A673 (cell line): ENCODE measurements at regions not wholly inside any gene's neighbourhood (a gene's known extent, or its start where the extent isn't known, plus 50 kb on each side); places are given as distances from the start of the nearest gene placed in this dataset.

ENCODE experiments used
- CTCF ChIP-seq: fragments of 300-800, 200-600 bp; sonication (generic); conservative IDR thresholded peaks from 2 replicates; pipeline ENCODE4 v1.5.1; 2017; ENCODE audit warnings: low read depth, mild to moderate bottlenecking, antibody characterized with exemption, low read length, moderate library complexity, mixed read lengths
- EZH2 ChIP-seq: fragments of 200-600 bp; sonication (generic); IDR thresholded peaks from 2 replicates; pipeline ENCODE4 v1.6.1; 2017; ENCODE audit warnings: borderline replicate concordance, low read depth, mild to moderate bottlenecking, mixed read lengths, antibody characterized with exemption, low read length; ENCODE audit not compliant: poor library complexity, severe bottlenecking

- TF ChIP-seq CTCF (peak; percentile 26; the same call in 1 of the 2 replicates), EZH2 (peak; percentile 50)
These were observed 280.3 kb upstream of the SKOR2 start for GRCh38 chr18:47531717-47532116.
